Esophagus mucosa (tissue), 1 donor: ENCODE measurements at regions not wholly inside any gene's neighbourhood (a gene's known extent, or its start where the extent isn't known, plus 50 kb on each side); places are given as distances from the start of the nearest gene placed in this dataset.

Source experiments
- ATAC-seq: fragments of 200-7000 bp; cut with Tn5 transposase; one replicate; pipeline ENCODE4 v1.9.1; 2020
- donor health status: DM: yes; HTN: yes; CAD: no.

- no peak for ATAC-seq
These were observed 71.1 kb downstream of the TMEM114 start for GRCh38 chr16:8519179-8519578.

GRCh38 chr16:8517280-8517679, 73.0 kb downstream of the TMEM114 start:
- ATAC-seq, result no peak

- no peak for ATAC-seq
These were observed 73.8 kb downstream of the TMEM114 start for GRCh38 chr16:8516471-8516870.

GRCh38 chr16:8512941-8513624, 77.2 kb downstream of the TMEM114 start:
- ATAC-seq, result no peak

GRCh38 chr16:8511464-8511863, 78.8 kb downstream of the TMEM114 start:
- ATAC-seq, result no peak

GRCh38 chr16:8510160-8510559, 80.2 kb downstream of the TMEM114 start:
- ATAC-seq, result no peak

- ATAC-seq, result peak; percentile 95
These were observed 84.9 kb downstream of the TMEM114 start for GRCh38 chr16:8505327-8505991.

- no peak for ATAC-seq
These were observed 87.9 kb downstream of the TMEM114 start for GRCh38 chr16:8502446-8502845.

GRCh38 chr16:8500351-8500750, 90.0 kb downstream of the TMEM114 start:
- ATAC-seq, result no peak

- no peak for ATAC-seq
These were observed 93.9 kb downstream of the TMEM114 start for GRCh38 chr16:8496364-8496763.

GRCh38 chr16:8493972-8494371, 96.3 kb downstream of the TMEM114 start:
- no peak for ATAC-seq

- no peak for ATAC-seq
These were observed 97.6 kb downstream of the TMEM114 start for GRCh38 chr16:8492690-8493089.

GRCh38 chr16:8489580-8489979, 100.7 kb downstream of the TMEM114 start:
- ATAC-seq, result no peak

- no peak for ATAC-seq
These were observed 103.3 kb downstream of the TMEM114 start for GRCh38 chr16:8486985-8487384.

- no peak for ATAC-seq
These were observed 106.9 kb downstream of the TMEM114 start for GRCh38 chr16:8483396-8483795.

- ATAC-seq, result no peak
These were observed 108.5 kb downstream of the TMEM114 start for GRCh38 chr16:8481810-8482209.

GRCh38 chr16:8476824-8477223, 113.5 kb downstream of the TMEM114 start:
- no peak for ATAC-seq

GRCh38 chr16:8474587-8474986, 115.7 kb downstream of the TMEM114 start:
- no peak for ATAC-seq

GRCh38 chr16:8469102-8469778, 121.1 kb downstream of the TMEM114 start:
- no peak for ATAC-seq

GRCh38 chr16:8464979-8465378, 125.3 kb downstream of the TMEM114 start:
- no peak for ATAC-seq

GRCh38 chr16:8459085-8459733, 131.1 kb downstream of the TMEM114 start:
- no peak for ATAC-seq

- ATAC-seq, result no peak
These were observed 131.7 kb downstream of the TMEM114 start for GRCh38 chr16:8458481-8459046.

GRCh38 chr16:8453359-8453758, 137.0 kb downstream of the TMEM114 start:
- ATAC-seq, result no peak
